AG09319 (cell line): ENCODE measurements at regions not wholly inside any gene's neighbourhood (a gene's known extent, or its start where the extent isn't known, plus 50 kb on each side); places are given as distances from the start of the nearest gene placed in this dataset.
"Not testable (repeated sequence)": the region's sequence is repeated elsewhere in the genome, so short reads cannot be mapped to it uniquely, and the experiment has no call there.

Experiments used
- DNase-seq: peaks from one replicate; pipeline ENCODE4 v3.0.0-alpha.2; 2010; ENCODE audit warnings: low read depth; ENCODE audit errors: extremely low read depth
- TF ChIP-seq, protein P1 (sequence below): IDR thresholded peaks from 2 replicates; pipeline ENCODE4 v1.5.1; 2011; ENCODE audit warnings: low read depth, mild to moderate bottlenecking, inconsistent platforms, low read length, moderate library complexity

DNA sequence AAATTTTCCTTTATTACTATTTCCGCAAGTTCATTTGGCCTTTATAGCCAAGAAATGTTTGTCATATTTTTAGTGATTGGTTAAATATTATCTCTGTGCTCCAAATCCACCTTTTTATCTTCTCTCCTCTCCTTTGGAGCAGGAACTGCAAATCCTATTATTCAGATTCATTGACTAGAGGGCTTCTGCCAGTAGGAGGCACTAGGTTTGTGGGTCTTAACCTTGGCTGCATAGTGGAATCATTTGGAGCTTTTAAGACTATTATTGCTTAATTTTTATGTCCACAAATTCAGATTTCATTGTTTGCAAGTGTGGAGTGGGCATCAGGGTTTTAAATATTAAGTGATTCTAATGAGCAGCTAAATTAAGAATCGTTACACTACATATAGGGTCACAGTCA, 75.3 kb upstream of the SYT10 start:
- TF ChIP-seq, protein P1, sequence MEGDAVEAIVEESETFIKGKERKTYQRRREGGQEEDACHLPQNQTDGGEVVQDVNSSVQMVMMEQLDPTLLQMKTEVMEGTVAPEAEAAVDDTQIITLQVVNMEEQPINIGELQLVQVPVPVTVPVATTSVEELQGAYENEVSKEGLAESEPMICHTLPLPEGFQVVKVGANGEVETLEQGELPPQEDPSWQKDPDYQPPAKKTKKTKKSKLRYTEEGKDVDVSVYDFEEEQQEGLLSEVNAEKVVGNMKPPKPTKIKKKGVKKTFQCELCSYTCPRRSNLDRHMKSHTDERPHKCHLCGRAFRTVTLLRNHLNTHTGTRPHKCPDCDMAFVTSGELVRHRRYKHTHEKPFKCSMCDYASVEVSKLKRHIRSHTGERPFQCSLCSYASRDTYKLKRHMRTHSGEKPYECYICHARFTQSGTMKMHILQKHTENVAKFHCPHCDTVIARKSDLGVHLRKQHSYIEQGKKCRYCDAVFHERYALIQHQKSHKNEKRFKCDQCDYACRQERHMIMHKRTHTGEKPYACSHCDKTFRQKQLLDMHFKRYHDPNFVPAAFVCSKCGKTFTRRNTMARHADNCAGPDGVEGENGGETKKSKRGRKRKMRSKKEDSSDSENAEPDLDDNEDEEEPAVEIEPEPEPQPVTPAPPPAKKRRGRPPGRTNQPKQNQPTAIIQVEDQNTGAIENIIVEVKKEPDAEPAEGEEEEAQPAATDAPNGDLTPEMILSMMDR, result no peak
- no peak for DNase-seq

DNA sequence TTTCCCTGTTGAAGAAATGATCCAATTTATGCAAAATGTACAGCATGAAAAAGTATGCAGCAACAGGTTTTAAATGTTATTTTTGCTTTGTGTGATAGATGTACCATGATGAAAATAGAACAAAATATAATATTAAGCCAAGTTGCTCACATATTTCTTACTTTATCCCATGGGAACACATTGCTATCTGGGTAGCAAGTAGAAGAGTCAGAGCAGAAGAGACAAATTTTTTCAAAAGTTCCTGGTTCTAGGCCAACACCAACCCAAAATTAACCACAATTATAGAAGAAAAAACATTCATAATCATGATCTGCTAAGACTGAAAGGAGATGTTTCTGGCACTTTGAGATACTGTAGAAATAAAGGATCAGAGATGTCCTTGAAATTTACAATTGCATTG, 79.9 kb upstream of the SYT10 start:
- TF ChIP-seq, protein P1, result no peak
- DNase-seq, result no peak

DNA sequence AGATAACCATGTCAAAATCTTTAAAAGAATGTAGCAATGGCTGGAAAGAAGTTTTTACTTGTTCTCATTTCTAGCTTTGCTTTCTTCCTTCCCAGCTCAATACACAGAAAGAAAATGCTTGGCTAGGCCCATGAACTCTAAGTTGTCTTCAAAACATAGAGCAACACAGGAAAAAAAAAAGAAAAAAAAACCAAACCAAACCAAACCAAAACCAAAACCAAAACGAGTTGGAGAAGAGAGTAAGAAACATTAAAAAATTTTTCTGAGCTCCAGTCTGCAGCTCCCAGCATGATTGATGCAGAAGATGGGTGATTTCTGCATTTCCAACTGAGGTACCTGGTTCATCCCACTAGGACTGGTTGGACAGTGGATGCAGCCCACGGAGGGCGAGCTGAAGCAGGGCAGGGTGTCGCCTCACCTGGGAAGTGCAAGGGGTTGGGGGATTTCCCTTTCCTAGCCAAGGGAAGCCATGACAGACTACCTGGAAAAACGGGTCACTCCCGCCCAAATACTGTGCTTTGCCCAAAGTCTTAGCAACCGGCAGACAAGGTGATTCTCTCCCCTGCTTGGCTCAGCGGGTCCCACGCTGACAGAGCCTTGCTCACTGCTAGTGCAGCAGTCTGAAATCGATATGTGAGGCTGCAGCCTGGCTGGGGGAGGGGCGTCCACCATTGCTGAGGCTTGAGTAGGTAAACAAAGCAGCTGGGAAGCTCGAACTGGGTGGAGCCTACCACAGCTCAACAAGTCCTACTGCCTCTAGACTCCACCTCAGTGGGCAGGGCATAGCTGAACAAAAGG, 81.1 kb upstream of the SYT10 start:
- not testable (repeated sequence) for DNase-seq

DNA sequence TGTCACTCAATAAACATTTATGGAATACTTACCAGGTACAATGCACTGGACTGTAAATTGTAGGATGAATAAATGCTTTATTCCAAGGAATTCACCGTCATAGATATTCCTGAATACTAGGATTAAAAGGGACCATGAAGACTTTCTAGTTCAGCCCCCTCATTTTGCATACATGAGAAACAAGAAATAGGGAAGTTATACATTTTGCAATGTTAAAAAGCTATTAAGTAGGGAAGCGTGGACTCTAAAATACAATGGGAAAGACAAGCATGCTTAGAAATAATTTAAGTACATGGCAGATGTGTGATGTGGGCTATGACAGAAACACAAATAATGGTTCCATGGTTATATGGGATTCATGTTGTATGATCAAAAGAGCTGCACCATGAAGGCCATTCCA, 89.4 kb upstream of the SYT10 start:
- no peak for DNase-seq
- TF ChIP-seq, protein P1, result no peak

DNA sequence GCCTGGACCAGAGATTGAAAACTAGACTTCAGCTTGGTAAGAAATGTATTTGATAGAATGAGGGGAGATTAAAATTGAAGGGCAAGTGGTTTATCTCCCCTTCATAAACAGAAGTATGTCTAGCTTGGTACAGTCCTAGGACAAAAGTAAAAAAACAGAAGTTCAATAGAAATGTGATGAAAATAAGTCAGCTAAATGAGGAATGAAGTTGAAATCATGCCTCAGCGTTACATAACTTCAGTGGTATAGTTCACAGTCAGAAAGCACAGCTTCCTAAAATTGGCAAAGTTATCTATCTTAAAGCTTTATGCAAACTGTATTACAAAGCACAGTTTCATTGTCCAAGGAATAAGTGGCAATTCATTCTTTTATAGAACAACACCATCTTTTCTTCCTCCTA, 90.2 kb upstream of the SYT10 start:
- no peak for DNase-seq
- TF ChIP-seq, protein P1, result no peak

DNA sequence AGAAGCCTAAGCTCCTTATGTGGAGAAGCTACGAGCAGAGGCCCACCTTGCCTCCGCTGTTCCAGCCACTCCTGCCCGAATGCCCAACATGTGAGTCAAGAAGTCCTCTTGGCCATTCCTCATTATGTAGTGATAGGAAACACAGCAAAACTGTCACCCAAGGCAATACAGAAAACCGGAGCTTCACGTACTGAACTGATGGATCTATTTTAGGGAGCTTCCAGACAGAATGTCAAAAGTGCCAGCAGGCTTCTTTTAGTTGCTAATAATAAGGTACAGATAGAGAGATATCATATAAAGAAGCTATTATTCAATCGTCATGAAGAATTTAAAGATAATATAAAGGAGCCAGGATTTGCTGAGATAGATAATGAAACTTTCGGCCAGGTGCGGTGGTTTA, 91.6 kb upstream of the SYT10 start:
- TF ChIP-seq, protein P1, result no peak
- no peak for DNase-seq

DNA sequence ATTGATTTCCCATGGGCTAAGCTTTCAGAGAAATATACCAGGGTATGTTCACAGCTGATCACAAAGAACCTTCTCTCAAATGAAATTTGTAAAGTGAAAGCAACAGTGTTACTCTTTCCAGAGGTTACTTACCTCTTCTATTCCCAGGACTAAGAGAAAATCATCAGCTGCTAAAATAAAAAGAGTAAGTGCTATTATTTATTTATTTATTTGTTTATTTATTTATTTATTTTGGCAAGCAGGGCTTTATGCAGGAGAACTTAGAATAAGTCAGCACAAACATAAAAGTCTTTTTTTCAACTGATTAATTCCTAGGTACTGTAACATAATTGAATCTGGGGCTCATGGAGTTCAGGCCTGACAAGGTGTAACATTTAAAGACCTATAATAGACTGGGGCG, 93.9 kb upstream of the SYT10 start:
- TF ChIP-seq, protein P1, result no peak
- no peak for DNase-seq

DNA sequence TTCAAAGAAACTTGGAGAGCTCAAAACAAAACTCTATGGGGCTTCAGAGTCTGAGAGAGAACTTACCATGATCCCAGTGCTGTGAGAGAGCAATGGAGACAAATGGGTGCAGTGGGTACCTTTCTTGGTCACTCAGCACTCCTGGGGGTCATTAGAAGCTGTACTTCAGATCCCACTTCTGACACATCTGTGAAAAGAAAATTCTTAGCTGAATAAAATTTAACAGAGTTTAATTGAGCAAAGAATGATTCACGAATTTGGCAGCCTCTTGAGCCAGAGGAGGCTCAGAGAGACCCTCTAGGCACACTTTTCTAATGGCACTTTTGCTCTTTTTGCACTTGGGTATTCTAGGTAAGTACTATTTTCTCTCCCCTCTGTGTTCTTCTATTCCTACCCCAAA, 96.8 kb upstream of the SYT10 start:
- DNase-seq, result no peak
- TF ChIP-seq, protein P1, result no peak
